Umbilical cord (tissue), 1 donor: ENCODE measurements at regions not wholly inside any gene's neighbourhood (a gene's known extent, or its start where the extent isn't known, plus 50 kb on each side); places are given as distances from the start of the nearest gene placed in this dataset.

Experiments used
- DNase-seq: peaks from one replicate; pipeline ENCODE4 v3.0.0-alpha.2; 2015; ENCODE audit warnings: low spot score

- DNase-seq, result no peak
Measured at GRCh38 chr11:69429716-69430491, 51.6 kb upstream of the LINC01488 start.

- no peak for DNase-seq
Measured at GRCh38 chr11:69430566-69430965, 50.9 kb upstream of the LINC01488 start.

- DNase-seq, result no peak
Measured at GRCh38 chr11:69431136-69431535, 50.3 kb upstream of the LINC01488 start.
